Stomach (tissue), 4 donors: ENCODE measurements at regions not wholly inside any gene's neighbourhood (a gene's known extent, or its start where the extent isn't known, plus 50 kb on each side); places are given as distances from the start of the nearest gene placed in this dataset.

Source experiments
- POLR2A ChIP-seq, 4 donors: fragments of 450-650 bp; IDR thresholded peaks; one replicate each; pipeline ENCODE4 v1.6.1; 2016; ENCODE audit warnings: antibody characterized with exemption in 4 of 4, control low read depth in 2 of 4, mild to moderate bottlenecking in 1 of 4, moderate library complexity in 1 of 4
- TF ChIP-seq, protein P1 (sequence below), 7 experiments: fragments of 450-650 bp in 4 of 7; fragments of 200-600 bp in 3 of 7; sonication (generic) in 3 of 7; IDR thresholded peaks; one replicate each; pipeline ENCODE4 v1.5.1; 2016 to 2019; ENCODE audit warnings: antibody characterized with exemption in 7 of 7, control low read depth in 2 of 7, mild to moderate bottlenecking in 1 of 7

DNA sequence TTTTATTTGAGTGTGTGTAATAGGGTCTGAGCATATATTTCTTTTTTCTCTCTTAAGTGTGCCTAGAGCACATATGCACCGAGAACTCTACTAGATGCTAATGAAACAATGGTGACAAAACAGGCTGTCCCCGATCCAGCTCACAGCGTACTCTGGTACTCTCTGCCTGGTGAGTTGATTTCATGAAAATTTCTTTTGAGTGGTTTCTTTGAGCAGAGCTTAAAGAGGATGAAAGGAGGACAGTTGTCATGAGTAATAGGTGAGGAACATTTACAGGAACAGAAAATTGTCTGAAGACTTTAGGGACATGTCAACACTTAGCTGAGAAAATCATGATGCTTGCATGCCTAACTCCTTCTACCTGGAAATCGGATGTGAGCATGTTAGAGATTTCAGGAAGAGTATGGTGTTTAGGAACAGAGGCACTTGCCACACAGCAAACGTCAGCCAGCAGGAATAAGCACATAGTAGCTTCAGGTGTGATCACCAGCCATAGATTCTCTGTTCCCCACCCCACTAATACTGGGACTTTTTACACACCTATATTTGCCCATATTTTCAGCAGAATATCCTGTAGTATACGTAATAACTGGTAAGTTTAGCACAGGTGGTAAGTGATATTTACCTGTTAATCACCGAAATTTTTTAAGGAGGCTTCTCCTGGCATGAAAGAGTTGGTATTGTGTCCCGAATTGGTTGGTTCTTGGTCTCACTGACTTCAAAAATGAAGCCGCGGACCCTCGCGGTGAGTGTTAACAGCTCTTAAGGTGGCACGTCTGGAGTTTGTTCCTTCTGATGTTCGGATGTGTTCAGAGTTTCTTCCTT lies 111.1 kb downstream of the ZNF330 start:
- no peak for TF ChIP-seq POLR2A (IDR thresholded peaks at IDR 0.05)
- TF ChIP-seq, protein P1, sequence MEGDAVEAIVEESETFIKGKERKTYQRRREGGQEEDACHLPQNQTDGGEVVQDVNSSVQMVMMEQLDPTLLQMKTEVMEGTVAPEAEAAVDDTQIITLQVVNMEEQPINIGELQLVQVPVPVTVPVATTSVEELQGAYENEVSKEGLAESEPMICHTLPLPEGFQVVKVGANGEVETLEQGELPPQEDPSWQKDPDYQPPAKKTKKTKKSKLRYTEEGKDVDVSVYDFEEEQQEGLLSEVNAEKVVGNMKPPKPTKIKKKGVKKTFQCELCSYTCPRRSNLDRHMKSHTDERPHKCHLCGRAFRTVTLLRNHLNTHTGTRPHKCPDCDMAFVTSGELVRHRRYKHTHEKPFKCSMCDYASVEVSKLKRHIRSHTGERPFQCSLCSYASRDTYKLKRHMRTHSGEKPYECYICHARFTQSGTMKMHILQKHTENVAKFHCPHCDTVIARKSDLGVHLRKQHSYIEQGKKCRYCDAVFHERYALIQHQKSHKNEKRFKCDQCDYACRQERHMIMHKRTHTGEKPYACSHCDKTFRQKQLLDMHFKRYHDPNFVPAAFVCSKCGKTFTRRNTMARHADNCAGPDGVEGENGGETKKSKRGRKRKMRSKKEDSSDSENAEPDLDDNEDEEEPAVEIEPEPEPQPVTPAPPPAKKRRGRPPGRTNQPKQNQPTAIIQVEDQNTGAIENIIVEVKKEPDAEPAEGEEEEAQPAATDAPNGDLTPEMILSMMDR (IDR thresholded peaks at IDR 0.05): no peak
